ENCODE measurements at regions not wholly inside any gene's neighbourhood (a gene's known extent, or its start where the extent isn't known, plus 50 kb on each side); places are given as distances from the start of the nearest gene placed in this dataset.
"Not testable (repeated sequence)": the region's sequence is repeated elsewhere in the genome, so short reads cannot be mapped to it uniquely, and the experiment has no call there.

- TF ChIP-seq CTCF (IDR thresholded peaks at IDR 0.05), result no peak
- no peak for ATAC-seq (ENCODE audit: low FRiP score)
Measured at GRCh38 chr22:26828311-26828710, 170.9 kb downstream of the MIAT start.

GRCh38 chr22:26830837-26831236 is 173.4 kb downstream of the MIAT start:
- DNase-seq (ENCODE audit: low spot score) (no peak), ATAC-seq (ENCODE audit: low FRiP score) (no peak)
- no peak for TF ChIP-seq CTCF (IDR thresholded peaks at IDR 0.05)

More at GRCh38 chr22:26828311-26828710, 170.9 kb downstream of the MIAT start:
- DNase-seq (ENCODE audit: low spot score), result no peak

- TF ChIP-seq CTCF (IDR thresholded peaks at IDR 0.05), result no peak
- no peak for DNase-seq (ENCODE audit: low spot score)
- ATAC-seq (ENCODE audit: low FRiP score), result no peak
Measured at GRCh38 chr22:26835023-26835422, 177.6 kb downstream of the MIAT start.

GRCh38 chr22:26835929-26836528 is 178.6 kb downstream of the MIAT start:
- ATAC-seq (ENCODE audit: low FRiP score), result no peak
- TF ChIP-seq CTCF (IDR thresholded peaks at IDR 0.05), result no peak
- DNase-seq (ENCODE audit: low spot score), result no peak

GRCh38 chr22:26837784-26838470 is 180.5 kb downstream of the MIAT start:
- ATAC-seq (ENCODE audit: low FRiP score) (no peak), DNase-seq (ENCODE audit: low spot score) (no peak)
- TF ChIP-seq CTCF (IDR thresholded peaks at IDR 0.05), result no peak

GRCh38 chr22:26838471-26838825 is 181.1 kb downstream of the MIAT start:
- no peak for ATAC-seq (ENCODE audit: low FRiP score)
- TF ChIP-seq CTCF (IDR thresholded peaks at IDR 0.05), result no peak
- DNase-seq (ENCODE audit: low spot score), result no peak

GRCh38 chr22:26839216-26839615 is 181.8 kb downstream of the MIAT start:
- no peak for ATAC-seq (ENCODE audit: low FRiP score)
- TF ChIP-seq CTCF (IDR thresholded peaks at IDR 0.05), result no peak
- no peak for DNase-seq (ENCODE audit: low spot score)

GRCh38 chr22:26840770-26841169 is 183.4 kb downstream of the MIAT start:
- ATAC-seq (ENCODE audit: low FRiP score); DNase-seq (ENCODE audit: low spot score): not testable (repeated sequence)
